ENCODE measurements at regions not wholly inside any gene's neighbourhood (a gene's known extent, or its start where the extent isn't known, plus 50 kb on each side); places are given as distances from the start of the nearest gene placed in this dataset.
"Not testable (repeated sequence)": the region's sequence is repeated elsewhere in the genome, so short reads cannot be mapped to it uniquely, and the experiment has no call there.

DNA sequence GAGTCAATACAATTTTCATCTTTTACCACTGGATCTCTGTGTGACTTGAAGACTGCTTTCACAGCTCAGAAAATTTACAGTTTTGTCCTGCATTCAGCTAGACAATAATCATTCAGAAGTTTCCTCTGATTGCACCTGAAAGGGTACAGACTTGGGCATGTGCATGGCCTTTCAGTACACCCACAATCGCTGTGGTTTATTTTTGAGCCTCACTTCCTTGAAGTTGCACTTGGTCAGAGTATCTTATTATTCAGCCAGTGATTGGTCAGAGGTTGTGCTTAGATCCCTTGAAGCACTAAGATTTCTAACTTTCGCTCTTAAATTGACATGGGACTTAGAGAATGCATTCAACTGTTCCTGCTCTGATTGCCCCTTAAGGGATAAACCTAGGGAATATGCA, 508.2 kb downstream of the FAM181B start:
- no peak for DNase-seq (ENCODE audit: low read depth in 2 of 2, low spot score in 1 of 2)

- no peak for DNase-seq (ENCODE audit: low read depth in 2 of 2, low spot score in 1 of 2)
Observed at GRCh38 chr11:82216927-82217570, 516.6 kb downstream of the FAM181B start.

DNA sequence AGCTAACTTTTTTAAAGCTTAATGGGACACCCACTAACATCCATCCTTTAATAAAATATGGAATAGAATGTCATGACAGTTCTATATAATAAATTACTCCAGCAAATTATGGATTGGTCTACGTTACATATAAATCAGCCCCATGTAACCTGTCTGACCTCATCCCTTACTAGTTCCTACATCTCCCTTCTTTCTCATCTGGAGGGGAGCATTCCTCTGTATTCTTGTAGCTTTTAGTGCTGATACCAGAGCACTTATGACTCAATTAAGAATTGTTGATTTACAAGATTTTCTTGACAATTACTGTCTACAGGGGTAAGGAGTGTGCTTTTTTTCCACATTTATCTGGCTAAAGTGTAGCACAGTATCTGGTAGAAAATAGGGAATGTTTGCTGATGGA, 523.7 kb downstream of the FAM181B start:
- no peak for DNase-seq (ENCODE audit: low read depth in 2 of 2, low spot score in 1 of 2)

- no peak for DNase-seq (ENCODE audit: low read depth in 2 of 2, low spot score in 1 of 2)
Observed at GRCh38 chr11:82195283-82195682, 538.4 kb downstream of the FAM181B start.

- no peak for DNase-seq (ENCODE audit: low read depth in 2 of 2, low spot score in 1 of 2)
Observed at GRCh38 chr11:82194521-82194920, 539.1 kb downstream of the FAM181B start.

DNA sequence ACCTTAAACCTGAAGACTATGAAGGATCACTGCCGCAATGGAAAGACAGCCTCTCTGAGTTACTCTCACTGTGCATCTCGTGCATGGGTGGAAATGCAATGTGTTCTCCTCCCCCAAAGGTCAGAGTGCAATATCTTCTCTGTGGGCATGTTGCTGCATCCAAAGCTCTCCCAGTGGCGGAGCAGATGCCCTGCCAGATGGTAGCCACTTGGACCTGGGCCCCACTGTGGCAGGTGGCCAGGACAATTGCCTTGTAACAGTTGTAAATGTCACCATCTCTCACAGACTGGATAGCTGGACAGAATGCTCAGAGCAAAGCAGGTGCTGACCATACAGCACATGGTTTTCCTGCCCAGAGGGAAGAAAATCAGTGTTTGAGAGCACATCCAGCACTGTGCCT, 542.0 kb downstream of the FAM181B start:
- no peak for DNase-seq (ENCODE audit: low read depth in 2 of 2, low spot score in 1 of 2)

DNA sequence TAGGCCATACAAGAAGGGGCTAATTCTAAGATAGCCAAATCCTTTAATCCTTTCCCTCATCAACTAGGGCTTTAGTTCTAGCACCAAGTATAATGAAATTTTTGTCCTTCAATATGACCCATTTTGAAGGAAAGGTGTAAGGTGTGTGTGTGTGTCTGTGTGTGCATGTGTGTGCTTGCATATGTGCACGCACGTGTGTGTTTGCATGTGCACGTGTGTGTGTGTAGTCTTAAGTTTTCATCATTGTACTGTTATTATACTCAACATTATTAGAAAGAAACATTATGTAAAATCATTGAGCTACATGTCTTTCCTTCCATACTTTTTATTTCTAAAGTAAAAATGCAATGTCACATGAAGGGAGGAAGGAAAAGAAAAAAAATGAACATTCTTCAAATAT, 547.7 kb downstream of the FAM181B start:
- no peak for DNase-seq (ENCODE audit: low read depth in 2 of 2, low spot score in 1 of 2)

DNA sequence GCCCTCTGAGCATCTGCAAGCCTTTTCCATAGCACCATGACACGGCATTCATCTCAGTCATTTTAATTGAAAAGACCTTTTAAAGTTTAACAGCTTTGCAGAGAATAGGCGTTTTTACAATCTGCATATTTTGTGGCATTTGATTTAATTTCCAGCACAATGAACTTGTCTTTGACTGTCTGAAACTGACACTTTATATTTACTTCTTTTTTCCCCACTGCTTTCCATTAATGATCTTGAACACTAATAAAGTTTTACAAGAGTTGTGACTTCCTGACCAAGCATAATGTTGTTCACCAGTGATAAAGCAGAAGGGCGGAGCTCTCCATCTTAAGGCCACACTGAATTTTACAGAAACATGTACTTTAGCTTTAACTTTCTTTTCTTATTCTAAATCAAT, 548.7 kb downstream of the FAM181B start:
- DNase-seq (ENCODE audit: low read depth in 2 of 2, low spot score in 1 of 2): no peak

GRCh38 chr11:82183346-82183745, 550.3 kb downstream of the FAM181B start:
- DNase-seq (ENCODE audit: low read depth in 2 of 2, low spot score in 1 of 2): no peak

- not testable (repeated sequence) for DNase-seq (ENCODE audit: low read depth in 2 of 2, low spot score in 1 of 2)
Observed at GRCh38 chr11:82182697-82183096, 551.0 kb downstream of the FAM181B start.

DNA sequence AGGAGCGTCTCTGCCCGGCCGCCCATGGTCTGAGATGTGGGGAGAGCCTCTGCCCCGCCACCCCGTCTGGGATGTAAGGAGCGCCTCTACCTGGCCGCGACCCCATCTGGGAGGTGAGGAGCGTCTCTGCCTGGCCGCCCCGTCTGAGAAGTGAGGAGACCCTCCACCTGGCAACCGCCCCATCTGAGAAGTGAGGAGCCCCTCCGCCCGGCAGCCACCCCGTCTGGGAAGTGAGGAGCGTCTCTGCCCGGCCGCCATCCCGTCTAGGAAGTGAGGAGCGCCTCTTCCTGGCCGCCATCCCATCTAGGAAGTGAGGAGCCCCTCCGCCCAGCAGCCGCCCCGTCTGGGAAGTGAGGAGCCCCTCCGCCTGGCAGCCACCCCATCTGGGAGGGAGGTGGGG, 551.9 kb downstream of the FAM181B start:
- DNase-seq (ENCODE audit: low read depth in 2 of 2, low spot score in 1 of 2): not testable (repeated sequence)

DNA sequence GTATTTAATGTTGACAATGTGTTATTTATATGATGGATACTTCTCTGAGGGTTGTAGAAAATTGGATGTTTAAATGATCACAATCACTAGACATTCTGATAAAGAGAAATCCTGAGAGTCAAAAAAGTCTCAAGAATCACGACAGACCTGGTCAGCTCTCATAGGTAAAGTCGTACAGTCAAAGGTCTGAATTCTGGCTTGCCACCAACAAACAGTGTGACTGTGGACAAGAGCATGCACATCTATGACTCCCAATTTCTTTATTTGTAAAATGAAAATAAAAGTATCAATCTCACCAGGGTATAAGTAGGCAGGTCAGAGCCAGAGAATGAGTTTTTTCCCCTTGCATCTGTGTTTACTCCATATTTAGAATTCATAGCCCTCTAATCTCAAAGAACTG, 556.7 kb downstream of the FAM181B start:
- DNase-seq (ENCODE audit: low read depth in 2 of 2, low spot score in 1 of 2): no peak

- no peak for DNase-seq (ENCODE audit: low read depth in 2 of 2, low spot score in 1 of 2)
Observed at GRCh38 chr11:82176365-82176764, 557.3 kb downstream of the FAM181B start.

- DNase-seq (ENCODE audit: low read depth in 2 of 2, low spot score in 1 of 2): no peak
Observed at GRCh38 chr11:82174610-82175009, 559.1 kb downstream of the FAM181B start.

DNA sequence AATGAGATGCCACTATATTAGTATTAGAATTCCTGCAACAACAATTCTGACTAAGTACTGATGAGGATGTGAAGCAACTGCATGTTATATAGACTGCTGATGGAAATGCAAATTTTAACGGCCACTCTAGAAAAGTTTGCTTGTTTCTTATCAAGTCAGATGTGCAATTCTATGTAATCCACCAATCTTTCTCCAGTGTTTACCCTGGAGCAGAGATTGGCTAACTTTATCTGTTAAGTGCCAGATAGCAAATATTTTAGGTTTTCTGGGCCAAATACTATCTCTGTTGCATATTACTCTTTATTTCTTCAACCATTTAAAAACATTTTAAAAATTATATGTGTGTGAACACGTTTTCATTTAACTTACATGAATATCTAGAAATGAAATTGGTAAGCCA, 586.9 kb downstream of the FAM181B start:
- no peak for DNase-seq (ENCODE audit: low read depth in 2 of 2, low spot score in 1 of 2)

DNA sequence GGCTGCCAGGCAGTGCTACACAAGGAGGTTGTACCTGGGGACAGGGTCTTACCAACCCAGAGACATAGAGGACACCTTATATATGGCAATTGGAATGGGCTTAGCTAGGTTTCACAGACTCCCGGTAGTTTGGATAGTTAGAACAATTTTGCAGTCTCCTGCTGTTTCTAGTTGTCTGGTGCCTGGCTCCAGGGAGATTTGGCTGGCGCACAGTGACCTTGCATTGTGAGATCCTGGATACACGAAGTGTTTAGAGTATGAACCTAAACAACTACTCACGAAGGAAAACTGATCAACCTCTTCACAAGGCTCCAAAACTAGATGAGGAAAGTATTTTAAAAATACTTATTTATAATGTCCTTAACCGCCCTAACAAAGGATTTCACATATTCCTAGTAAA, 614.7 kb downstream of the FAM181B start:
- DNase-seq (ENCODE audit: low read depth in 2 of 2, low spot score in 1 of 2): no peak

GRCh38 chr11:82117362-82117761, 616.3 kb downstream of the FAM181B start:
- DNase-seq (ENCODE audit: low read depth in 2 of 2, low spot score in 1 of 2): no peak

DNA sequence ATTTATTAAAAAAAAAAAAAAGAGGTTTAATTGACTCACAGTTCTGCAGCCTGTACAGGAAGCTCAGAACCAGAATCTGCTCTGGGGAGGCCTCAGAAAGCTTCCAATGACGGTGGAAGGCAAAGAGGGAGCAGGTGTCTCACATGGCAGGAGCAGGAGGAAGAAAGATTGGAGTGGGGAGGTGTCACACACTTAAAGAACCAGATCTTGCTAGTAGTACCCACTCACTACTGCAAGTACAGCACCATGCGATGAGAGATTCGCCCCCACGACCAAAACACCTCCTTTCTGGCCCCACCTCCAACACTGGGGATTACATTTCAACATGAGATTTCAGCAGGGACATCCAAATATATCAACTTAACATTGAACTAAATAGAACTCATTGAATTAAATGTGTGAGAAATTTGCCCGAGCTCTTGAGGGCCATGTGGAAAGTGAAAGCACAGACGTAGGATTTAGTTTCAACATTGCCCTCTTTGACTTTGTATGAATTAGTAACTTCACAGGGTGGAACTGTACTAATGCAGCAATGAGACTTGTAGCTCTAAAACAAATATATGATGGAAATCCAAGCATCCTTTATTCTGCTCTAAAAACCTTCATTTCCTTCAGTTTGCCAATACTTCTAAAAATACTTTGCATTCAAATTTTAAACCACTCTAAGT, 628.2 kb downstream of the FAM181B start:
- DNase-seq (ENCODE audit: low read depth in 2 of 2, low spot score in 1 of 2): no peak

DNA sequence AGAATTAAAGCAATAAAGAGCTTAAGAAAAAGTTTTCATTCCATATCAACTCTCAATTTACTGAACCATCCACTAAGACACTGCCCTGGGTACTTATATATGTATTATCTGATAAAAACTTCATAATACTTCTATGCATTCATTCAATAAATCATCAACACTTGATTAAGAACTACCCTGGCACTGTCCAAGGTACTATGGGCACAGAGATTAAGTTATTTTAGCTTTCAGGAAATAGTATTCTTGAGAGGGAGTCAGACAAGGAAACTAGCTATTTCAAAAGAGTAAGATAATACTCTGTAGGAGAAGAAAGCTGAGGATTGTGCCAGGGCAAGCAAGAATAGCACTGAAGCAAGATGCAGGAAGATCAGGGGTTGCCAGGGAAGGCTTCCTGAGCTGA, 640.8 kb downstream of the FAM181B start:
- no peak for DNase-seq (ENCODE audit: low read depth in 2 of 2, low spot score in 1 of 2)

- DNase-seq (ENCODE audit: low read depth in 2 of 2, low spot score in 1 of 2): no peak
Observed at GRCh38 chr11:82089426-82089825, 644.2 kb downstream of the FAM181B start.

- no peak for DNase-seq (ENCODE audit: low read depth in 2 of 2, low spot score in 1 of 2)
Observed at GRCh38 chr11:82085493-82085892, 648.2 kb downstream of the FAM181B start.

GRCh38 chr11:82082976-82083375, 650.7 kb downstream of the FAM181B start:
- no peak for DNase-seq (ENCODE audit: low read depth in 2 of 2, low spot score in 1 of 2)

DNA sequence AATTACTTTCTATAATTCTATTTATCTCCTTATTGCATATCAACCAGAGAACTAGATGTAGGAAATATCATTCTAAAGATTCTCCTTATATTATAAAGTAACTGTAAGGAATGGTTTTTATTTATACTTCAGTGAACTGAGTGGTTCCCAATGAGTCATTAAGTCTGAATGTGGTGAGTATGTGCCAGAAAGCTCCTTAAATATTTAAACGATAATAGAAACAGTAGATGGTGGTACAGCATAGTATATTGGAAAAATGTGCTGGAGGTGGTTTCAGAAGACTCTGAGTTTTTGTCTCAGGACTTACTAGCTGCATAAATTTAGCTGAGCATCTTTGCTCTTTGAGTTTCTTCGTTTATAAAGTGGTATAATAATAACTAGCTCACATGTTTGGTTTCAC, 653.5 kb downstream of the FAM181B start:
- DNase-seq (ENCODE audit: low read depth in 2 of 2, low spot score in 1 of 2): no peak

Measured in stimulated activated CD8-positive, alpha-beta memory T cell treated with anti-CD3 and anti-CD28 coated beads, Interleukin-4, amount 100 ng/mL, for 1 hour (primary cell).